Esophagus squamous epithelium (tissue), 5 donors: ENCODE measurements at regions not wholly inside any gene's neighbourhood (a gene's known extent, or its start where the extent isn't known, plus 50 kb on each side); places are given as distances from the start of the nearest gene placed in this dataset.

Source experiments
- DNase-seq: peaks from one replicate; lab custom pipeline; 2025; lab: John Stamatoyannopoulos, UW
- H3K27ac ChIP-seq, 4 donors: fragments of 200-600 bp; sonication (generic); one replicate each; pipeline ENCODE4 v1.5.1; 2016 to 2019; ENCODE audit warnings: mild to moderate bottlenecking in 1 of 4
- H3K27me3 ChIP-seq, 4 donors: fragments of 200-600 bp; sonication (generic); 1 replicate in 3 of 4; 2 replicates in 1 of 4; pipeline versions ENCODE4 v1.5.1 to v1.6.0; 2017 to 2021; ENCODE audit warnings: antibody characterized with exemption in 1 of 4
- H3K36me3 ChIP-seq, 3 donors: fragments of 200-600 bp; sonication (generic); one replicate each; pipeline ENCODE4 v1.5.1; 2016 to 2019
- H3K4me1 ChIP-seq, 3 donors: fragments of 200-600 bp; sonication (generic); one replicate each; pipeline ENCODE4 v1.5.1; 2017 to 2019
- H3K4me3 ChIP-seq, 4 donors: fragments of 200-600 bp; sonication (generic); 1 replicate in 3 of 4; 2 replicates in 1 of 4; pipeline ENCODE4 v1.5.1; 2016 to 2019; ENCODE audit warnings: mild to moderate bottlenecking in 2 of 4, moderate library complexity in 1 of 4
- H3K9me3 ChIP-seq, 3 donors: fragments of 200-600 bp; sonication (generic); one replicate each; pipeline ENCODE4 v1.5.1; 2016 to 2019
- CTCF ChIP-seq, 6 experiments: fragments of 450-650 bp in 4 of 6; fragments of 200-600 bp in 2 of 6; sonication (generic) in 2 of 6; IDR thresholded peaks; one replicate each; pipeline ENCODE4 v1.5.1; 2016 to 2019; ENCODE audit warnings: antibody characterized with exemption in 6 of 6, mild to moderate bottlenecking in 4 of 6, moderate library complexity in 4 of 6
- POLR2A ChIP-seq, 4 donors: fragments of 450-650 bp; IDR thresholded peaks; one replicate each; pipeline ENCODE4 v1.6.1; 2017; ENCODE audit warnings: antibody characterized with exemption in 4 of 4, mild to moderate bottlenecking in 4 of 4, moderate library complexity in 3 of 4
- WGBS, 2 donors: methylation state at CpG; one replicate each; pipeline ENCODE4 v1.1.5; 2018; 5-methylcytosine and 5-hydroxymethylcytosine counted together
- intact Hi-C: fragments of 100-400 bp; cut with DNase I; formaldehyde crosslinking; loops from one replicate; pipeline ENCODE4 v1.15.0; 2022
- donor health status: DM: yes; HTN: yes; CAD: no.

DNA sequence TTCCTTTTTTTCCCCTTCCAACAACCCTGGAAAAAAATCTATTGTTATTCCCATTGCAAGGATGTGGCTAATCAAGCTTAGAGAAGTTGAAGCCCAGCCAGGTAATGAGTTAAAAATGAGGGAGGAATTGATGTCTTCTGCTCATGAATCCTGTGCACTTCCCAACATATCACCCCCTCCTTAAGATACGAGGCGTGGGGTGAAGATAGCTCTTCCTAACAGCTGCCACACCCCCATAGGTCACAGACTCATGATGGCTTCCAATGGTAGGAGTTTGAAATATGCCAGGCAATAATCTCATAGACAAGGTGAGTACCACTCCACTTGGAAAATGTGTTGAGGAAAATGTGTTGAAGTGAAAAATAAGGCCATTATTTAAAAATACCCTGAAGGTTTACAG, 71.3 kb upstream of the HECW1 start:
- TF ChIP-seq CTCF (IDR thresholded peaks at IDR 0.05) (no peak), POLR2A (IDR thresholded peaks at IDR 0.05) (no peak)
- WGBS, 2 donors, result 72 to 75% methylated on average over 2 of the region's 2 CpGs
- Histone ChIP-seq H3K9me3 (no peaks in the 10 kb centered on the region), H3K4me3 (no peak overlapping the region), H3K4me1 (peaks cover 0 to 3% (median 0%) of the 10 kb centered on the region in 3 donors), H3K27me3 (no peaks in the 10 kb centered on the region), H3K27ac (no peak overlapping the region), H3K36me3 (no peaks in the 10 kb centered on the region)
- intact Hi-C loops, result no loop called here
- DNase-seq, result no peak

GRCh38 chr7:43041724-43042123, 70.7 kb upstream of the HECW1 start:
- intact Hi-C loops, result no loop called here
- peaks cover 0 to 3% (median 0%) of the 10 kb centered on the region in 3 donors for H3K4me1 ChIP-seq
- no peak overlapping the region for H3K4me3 ChIP-seq
- DNase-seq, result no peak
- H3K9me3 ChIP-seq, result no peaks in the 10 kb centered on the region
- no peak overlapping the region for H3K27ac ChIP-seq
- H3K36me3 ChIP-seq, result no peaks in the 10 kb centered on the region
- no peaks in the 10 kb centered on the region for H3K27me3 ChIP-seq
- TF ChIP-seq POLR2A (IDR thresholded peaks at IDR 0.05), result no peak
- no peak for TF ChIP-seq CTCF (IDR thresholded peaks at IDR 0.05)

DNA sequence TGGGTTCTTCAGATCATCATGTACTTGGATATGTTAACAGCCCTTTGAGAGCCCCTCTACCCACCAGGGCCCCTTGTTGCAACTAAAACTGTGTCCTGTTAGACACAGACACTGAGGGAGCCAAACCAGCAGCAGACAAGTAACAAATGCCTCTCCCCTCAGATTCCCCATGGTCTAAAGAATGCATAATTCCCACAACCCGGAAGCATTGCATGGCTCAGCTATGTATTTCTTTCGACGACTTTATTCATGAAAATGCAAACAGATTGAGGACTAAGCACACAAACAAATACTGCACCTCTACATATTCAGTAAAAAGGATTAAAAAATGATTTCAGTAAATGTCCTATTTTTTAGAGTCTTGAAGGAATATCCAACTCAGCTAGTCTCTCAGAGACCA, 70.1 kb upstream of the HECW1 start:
- 77 to 82% methylated on average over 3 of the region's 3 CpGs for WGBS, 2 donors
- Histone ChIP-seq H3K27ac (no peak overlapping the region), H3K36me3 (no peaks in the 10 kb centered on the region), H3K4me1 (peaks cover 0 to 3% (median 0%) of the 10 kb centered on the region in 3 donors), H3K4me3 (no peak overlapping the region), H3K9me3 (no peaks in the 10 kb centered on the region), H3K27me3 (no peaks in the 10 kb centered on the region)
- no peak for DNase-seq
- TF ChIP-seq POLR2A (IDR thresholded peaks at IDR 0.05) (no peak), CTCF (IDR thresholded peaks at IDR 0.05) (no peak)
- intact Hi-C loops, result no loop called here

DNA sequence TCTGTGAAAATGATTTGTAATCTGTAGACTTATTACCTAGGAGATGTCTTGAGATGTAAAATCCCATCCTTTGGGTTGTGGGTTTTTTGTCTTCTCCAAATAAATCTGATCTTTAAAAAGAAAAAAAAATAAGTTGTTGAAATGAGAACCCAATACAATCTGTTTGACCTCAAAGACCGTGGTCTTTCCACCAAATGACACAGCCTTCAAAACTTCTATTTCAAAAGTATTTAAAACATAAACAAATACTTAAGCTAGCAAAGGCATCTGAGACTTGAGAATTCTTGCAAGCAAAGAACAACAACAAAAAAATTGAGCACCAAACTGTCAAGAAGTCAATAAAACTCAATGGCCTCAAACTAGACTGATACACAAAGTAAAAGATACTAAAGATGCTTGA, 67.9 kb upstream of the HECW1 start:
- H3K4me3 ChIP-seq, result no peak overlapping the region
- intact Hi-C loops, result no loop called here
- no peaks in the 10 kb centered on the region for H3K4me1 ChIP-seq
- no peak for TF ChIP-seq CTCF (IDR thresholded peaks at IDR 0.05)
- TF ChIP-seq POLR2A (IDR thresholded peaks at IDR 0.05), result no peak
- H3K36me3 ChIP-seq, result no peaks in the 10 kb centered on the region
- WGBS, 2 donors, result 31 to 56% methylated on average over 1 of the region's 1 CpG
- H3K9me3 ChIP-seq, result no peaks in the 10 kb centered on the region
- no peak for DNase-seq
- no peaks in the 10 kb centered on the region for H3K27me3 ChIP-seq
- H3K27ac ChIP-seq, result no peak overlapping the region

DNA sequence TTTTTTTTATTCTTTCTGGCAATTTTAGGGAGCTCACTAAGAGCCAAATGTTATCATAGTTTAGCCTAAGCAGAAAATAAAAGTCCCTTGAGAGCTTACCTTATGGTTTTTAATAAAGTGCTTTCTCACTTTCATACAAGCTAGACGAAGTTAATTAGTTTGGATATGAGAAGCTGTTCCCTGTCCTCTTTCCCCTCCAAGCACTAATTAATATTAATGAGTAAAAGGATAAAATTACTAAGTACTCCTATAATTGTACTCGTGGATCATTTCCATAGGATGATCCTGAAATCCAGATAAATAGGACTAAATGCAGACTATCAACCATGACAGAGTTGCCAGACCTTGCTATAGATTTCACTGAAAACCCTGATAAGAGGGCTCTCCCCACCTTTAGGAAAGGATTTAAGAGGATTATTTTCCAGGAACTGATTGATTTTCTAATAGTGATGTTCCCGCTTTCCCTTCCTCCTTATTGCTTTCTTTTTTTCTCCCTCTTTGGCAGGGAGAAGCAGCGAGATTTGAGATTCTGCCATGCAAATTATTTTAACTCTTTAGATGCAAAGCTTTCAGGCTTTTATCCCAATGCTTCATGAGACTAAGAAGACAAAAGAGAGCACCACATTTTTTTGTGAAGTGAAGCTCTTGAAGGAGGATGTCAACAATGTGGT, 58.3 kb upstream of the HECW1 start:
- H3K27me3 ChIP-seq, result peaks cover 0 to 3% (median 0%) of the 10 kb centered on the region in 4 donors
- WGBS, 2 donors, result 36 to 44% methylated on average over 4 of the region's 4 CpGs
- H3K4me3 ChIP-seq, result no peak overlapping the region
- H3K27ac ChIP-seq, result no peak overlapping the region
- H3K36me3 ChIP-seq, result no peaks in the 10 kb centered on the region
- H3K4me1 ChIP-seq, result no peaks in the 10 kb centered on the region
- DNase-seq, result no peak
- intact Hi-C loops, result no loop called here
- no peaks in the 10 kb centered on the region for H3K9me3 ChIP-seq
- TF ChIP-seq CTCF (IDR thresholded peaks at IDR 0.05), result no peak
- no peak for TF ChIP-seq POLR2A (IDR thresholded peaks at IDR 0.05)
